H9 (cell line): ENCODE measurements at regions not wholly inside any gene's neighbourhood (a gene's known extent, or its start where the extent isn't known, plus 50 kb on each side); places are given as distances from the start of the nearest gene placed in this dataset.

Experiments used
- DNase-seq: peaks from one replicate; pipeline ENCODE4 v3.0.0-alpha.2; 2017
- H2AFZ ChIP-seq: one replicate; pipeline ENCODE4 v1.6.1; 2013; ENCODE audit warnings: mild to moderate bottlenecking, low read length, control low read depth, moderate library complexity
- H2AK5ac ChIP-seq: 2 replicates; pipeline ENCODE4 v1.6.1; 2013; ENCODE audit warnings: low read length, control low read depth, mixed read lengths; ENCODE audit not compliant: insufficient read length
- H2BK120ac ChIP-seq: one replicate; pipeline ENCODE4 v1.6.1; 2013; ENCODE audit warnings: low read depth, mild to moderate bottlenecking, low read length, control low read depth, inconsistent platforms; ENCODE audit not compliant: poor library complexity, severe bottlenecking
- H2BK12ac ChIP-seq: 2 replicates; pipeline ENCODE4 v1.6.1; 2013; ENCODE audit warnings: low read length, control low read depth, mixed read lengths, low read depth; ENCODE audit not compliant: insufficient read length
- H2BK15ac ChIP-seq: 2 replicates; pipeline ENCODE4 v1.6.1; 2013; ENCODE audit warnings: low read depth, low read length, control low read depth
- H2BK20ac ChIP-seq: one replicate; pipeline ENCODE4 v1.6.1; 2013; ENCODE audit warnings: low read depth, mild to moderate bottlenecking, low read length, control low read depth, inconsistent platforms; ENCODE audit not compliant: poor library complexity, severe bottlenecking
- H2BK5ac ChIP-seq: 2 replicates; pipeline ENCODE4 v1.6.1; 2013; ENCODE audit warnings: low read length, control low read depth, mixed read lengths; ENCODE audit not compliant: insufficient read length
- H3K14ac ChIP-seq: 2 replicates; pipeline ENCODE4 v1.6.1; 2013; ENCODE audit warnings: low read length, control low read depth; ENCODE audit not compliant: insufficient read depth
- H3K18ac ChIP-seq: 2 replicates; pipeline ENCODE4 v1.6.1; 2013; ENCODE audit warnings: low read depth, mild to moderate bottlenecking, mixed read lengths, low read length, control low read depth; ENCODE audit not compliant: insufficient read length
- H3K23ac ChIP-seq: 2 replicates; pipeline ENCODE4 v1.6.1; 2013; ENCODE audit warnings: low read length, control low read depth, mixed read lengths, low read depth; ENCODE audit not compliant: insufficient read length
- H3K23me2 ChIP-seq: 2 replicates; pipeline ENCODE4 v1.6.1; 2013; ENCODE audit warnings: low read depth, mild to moderate bottlenecking, mixed read lengths, low read length, control low read depth; ENCODE audit not compliant: insufficient read length, poor library complexity, severe bottlenecking
- H3K27ac ChIP-seq: 2 replicates; pipeline ENCODE4 v1.5.1; 2013; ENCODE audit warnings: low read length, control low read depth, mixed read lengths, low read depth; ENCODE audit not compliant: insufficient read length
- H3K27me3 ChIP-seq: 2 replicates; pipeline ENCODE4 v1.6.1; 2013; ENCODE audit warnings: low read length, control low read depth, inconsistent platforms; ENCODE audit not compliant: insufficient read depth
- H3K4ac ChIP-seq: 2 replicates; pipeline ENCODE4 v1.6.1; 2013; ENCODE audit warnings: low read depth, mild to moderate bottlenecking, control low read depth, inconsistent platforms, low read length, moderate library complexity
- H3K4me1 ChIP-seq: 2 replicates; pipeline ENCODE4 v1.6.1; 2013; ENCODE audit warnings: low read length, control low read depth, inconsistent platforms; ENCODE audit not compliant: insufficient read depth
- H3K4me2 ChIP-seq: 2 replicates; pipeline ENCODE4 v1.6.1; 2013; ENCODE audit warnings: low read length, control low read depth, mixed read lengths; ENCODE audit not compliant: insufficient read length, insufficient read depth
- H3K56ac ChIP-seq: 2 replicates; pipeline ENCODE4 v1.6.1; 2013; ENCODE audit warnings: low read depth, mild to moderate bottlenecking, mixed read lengths, low read length, control low read depth; ENCODE audit not compliant: insufficient read length
- H3K79me1 ChIP-seq: 2 replicates; pipeline ENCODE4 v1.6.1; 2013; ENCODE audit warnings: low read depth, mild to moderate bottlenecking, moderate library complexity, low read length, control low read depth, inconsistent platforms; ENCODE audit not compliant: insufficient read depth, poor library complexity, severe bottlenecking
- H3K79me2 ChIP-seq: 2 replicates; pipeline ENCODE4 v1.6.1; 2013; ENCODE audit warnings: low read length, control low read depth, inconsistent platforms; ENCODE audit not compliant: insufficient read depth
- H3K9ac ChIP-seq: 2 replicates; pipeline ENCODE4 v1.6.1; 2013; ENCODE audit warnings: low read length, control low read depth, mixed read lengths; ENCODE audit not compliant: insufficient read length; ENCODE audit errors: extremely low read depth
- H3K9me3 ChIP-seq: one replicate; pipeline ENCODE4 v1.6.1; 2013; ENCODE audit warnings: low read depth, low read length, inconsistent platforms; ENCODE audit not compliant: control insufficient read depth
- H3T11ph ChIP-seq: one replicate; pipeline ENCODE4 v1.6.1; 2013; ENCODE audit warnings: mild to moderate bottlenecking, low read length, control low read depth, inconsistent platforms
- H4K20me1 ChIP-seq: one replicate; pipeline ENCODE4 v1.6.1; 2013; ENCODE audit not compliant: control insufficient read depth, insufficient read length, insufficient read depth
- H4K5ac ChIP-seq: 2 replicates; pipeline ENCODE4 v1.6.1; 2013; ENCODE audit warnings: low read depth, mild to moderate bottlenecking, mixed read lengths, low read length, control low read depth; ENCODE audit not compliant: insufficient read length
- H4K8ac ChIP-seq: replicated peaks from 2 replicates; pipeline ENCODE4 v1.6.1; 2013; ENCODE audit warnings: low read length, control low read depth, mixed read lengths, low read depth; ENCODE audit not compliant: insufficient read length
- H4K91ac ChIP-seq: 2 replicates; pipeline ENCODE4 v1.6.1; 2013; ENCODE audit warnings: low read depth, mild to moderate bottlenecking, moderate library complexity, mixed read lengths, low read length, control low read depth; ENCODE audit not compliant: insufficient read length
- H3K27ac Mint-ChIP-seq, 3 experiments: 2 replicates in 2 of 3; 3 replicates in 1 of 3; pipeline ENCODE4 v1.8.0; 2020 to 2021; ENCODE audit warnings: mixed read lengths in 3 of 3, mild to moderate bottlenecking in 1 of 3, moderate library complexity in 1 of 3
- H3K27me3 Mint-ChIP-seq: 2 replicates; pipeline ENCODE4 v1.8.0; 2021; ENCODE audit warnings: low read depth, mild to moderate bottlenecking, moderate library complexity, mixed read lengths
- H3K36me3 Mint-ChIP-seq, 3 experiments: 2 replicates in 2 of 3; 3 replicates in 1 of 3; pipeline ENCODE4 v1.8.0; 2020 to 2021; ENCODE audit warnings: low read depth in 3 of 3, mixed read lengths in 3 of 3; ENCODE audit not compliant: insufficient read depth in 1 of 3
- H3K4me1 Mint-ChIP-seq, 2 experiments: 2 replicates each; pipeline ENCODE4 v1.8.0; 2020; ENCODE audit warnings: mixed read lengths in 2 of 2
- H3K4me3 Mint-ChIP-seq, 2 experiments: 2 replicates in 1 of 2; 3 replicates in 1 of 2; pipeline ENCODE4 v1.8.0; 2020 to 2021; ENCODE audit warnings: mild to moderate bottlenecking in 2 of 2, mixed read lengths in 2 of 2, moderate library complexity in 1 of 2
- H3K9me3 Mint-ChIP-seq, 2 experiments: 2 replicates in 1 of 2; 3 replicates in 1 of 2; pipeline ENCODE4 v1.8.0; 2020; ENCODE audit warnings: mild to moderate bottlenecking in 2 of 2, mixed read lengths in 2 of 2, moderate library complexity in 1 of 2
- WGBS: extraction: QIAGEN DNeasy Blood & Tissue Kit; methylation state at CpG from one replicate; pipeline ENCODE4 v1.1.7; 2013; ENCODE audit warnings: missing lambda C conversion rate, low lambda C conversion rate, mixed read lengths; ENCODE audit not compliant: insufficient read length; ENCODE audit errors: extremely low coverage; 5-methylcytosine and 5-hydroxymethylcytosine counted together
- TF ChIP-seq, protein P1 (sequence below): fragments of 200-600 bp; sonication (generic); conservative IDR thresholded peaks from 3 replicates; pipeline ENCODE4 v1.8.0; 2021; ENCODE audit warnings: antibody characterized with exemption, mild to moderate bottlenecking

DNA sequence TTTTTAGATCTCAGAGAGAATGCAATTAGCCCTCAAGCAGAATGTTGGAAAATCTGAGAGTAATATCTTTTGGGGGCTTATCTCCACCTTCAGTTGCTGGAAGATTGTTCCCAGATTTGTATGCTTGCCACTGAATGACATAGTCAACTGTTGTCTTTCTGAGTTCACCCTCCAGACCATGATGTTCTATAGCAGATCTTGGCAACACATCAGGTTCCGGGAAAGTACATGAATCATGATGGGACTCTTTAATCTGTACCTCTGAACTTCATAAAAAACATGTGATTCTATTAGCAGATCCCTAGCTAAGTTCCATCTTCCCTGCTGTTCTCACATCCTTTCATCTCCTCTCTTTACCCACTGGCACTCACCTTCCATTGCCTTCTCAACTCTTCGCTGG lies 68.9 kb downstream of the PLCE1 start:
- Mint-ChIP-seq H3K4me3 (no peak overlapping the region), H3K27me3 (peaks cover 31% of the 10 kb centered on the region), H3K4me1 (no peaks in the 10 kb centered on the region), H3K36me3 (no peaks in the 10 kb centered on the region), H3K27ac (no peak overlapping the region), H3K9me3 (no peaks in the 10 kb centered on the region)
- DNase-seq = no peak
- no peak overlapping the region for H2AFZ ChIP-seq
- no peak overlapping the region for H2BK12ac ChIP-seq
- no peak overlapping the region for H2BK15ac ChIP-seq
- no peak overlapping the region for H2AK5ac ChIP-seq
- no peak overlapping the region for H3K4ac ChIP-seq
- no peak overlapping the region for H3K27ac ChIP-seq
- H3K79me1 ChIP-seq = no peaks in the 10 kb centered on the region
- no peak overlapping the region for H4K5ac ChIP-seq
- no peak overlapping the region for H4K91ac ChIP-seq
- H3K79me2 ChIP-seq = no peaks in the 10 kb centered on the region
- no CpG with 5 or more reads among the region's 2 CpGs for WGBS
- TF ChIP-seq, protein P1, sequence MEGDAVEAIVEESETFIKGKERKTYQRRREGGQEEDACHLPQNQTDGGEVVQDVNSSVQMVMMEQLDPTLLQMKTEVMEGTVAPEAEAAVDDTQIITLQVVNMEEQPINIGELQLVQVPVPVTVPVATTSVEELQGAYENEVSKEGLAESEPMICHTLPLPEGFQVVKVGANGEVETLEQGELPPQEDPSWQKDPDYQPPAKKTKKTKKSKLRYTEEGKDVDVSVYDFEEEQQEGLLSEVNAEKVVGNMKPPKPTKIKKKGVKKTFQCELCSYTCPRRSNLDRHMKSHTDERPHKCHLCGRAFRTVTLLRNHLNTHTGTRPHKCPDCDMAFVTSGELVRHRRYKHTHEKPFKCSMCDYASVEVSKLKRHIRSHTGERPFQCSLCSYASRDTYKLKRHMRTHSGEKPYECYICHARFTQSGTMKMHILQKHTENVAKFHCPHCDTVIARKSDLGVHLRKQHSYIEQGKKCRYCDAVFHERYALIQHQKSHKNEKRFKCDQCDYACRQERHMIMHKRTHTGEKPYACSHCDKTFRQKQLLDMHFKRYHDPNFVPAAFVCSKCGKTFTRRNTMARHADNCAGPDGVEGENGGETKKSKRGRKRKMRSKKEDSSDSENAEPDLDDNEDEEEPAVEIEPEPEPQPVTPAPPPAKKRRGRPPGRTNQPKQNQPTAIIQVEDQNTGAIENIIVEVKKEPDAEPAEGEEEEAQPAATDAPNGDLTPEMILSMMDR = no peak
- H3K18ac ChIP-seq = no peak overlapping the region
- no peak overlapping the region for H3K9ac ChIP-seq
- no peak overlapping the region for H4K8ac ChIP-seq
- H3K4me1 ChIP-seq = no peaks in the 10 kb centered on the region
- no peaks in the 10 kb centered on the region for H3K23me2 ChIP-seq
- H3T11ph ChIP-seq = no peak overlapping the region
- H3K9me3 ChIP-seq = no peaks in the 10 kb centered on the region
- H2BK5ac ChIP-seq = no peak overlapping the region
- H3K56ac ChIP-seq = no peak overlapping the region
- H3K23ac ChIP-seq = no peak overlapping the region
- H2BK120ac ChIP-seq = no peak overlapping the region
- H3K27me3 ChIP-seq = no peaks in the 10 kb centered on the region
- H4K20me1 ChIP-seq = no peaks in the 10 kb centered on the region
- no peak overlapping the region for H3K4me2 ChIP-seq
- H3K14ac ChIP-seq = no peak overlapping the region
- H2BK20ac ChIP-seq = no peak overlapping the region
